Smooth muscle cell (in vitro differentiated cells): ENCODE measurements at regions not wholly inside any gene's neighbourhood (a gene's known extent, or its start where the extent isn't known, plus 50 kb on each side); places are given as distances from the start of the nearest gene placed in this dataset.
"Not testable (repeated sequence)": the region's sequence is repeated elsewhere in the genome, so short reads cannot be mapped to it uniquely, and the experiment has no call there.

Experiments
- DNase-seq: peaks from one replicate; lab custom pipeline; 2025; ENCODE audit not compliant: unreplicated experiment; lab: John Stamatoyannopoulos, UW
- H2AFZ ChIP-seq: fragments of 200-600 bp; sonication (generic); 2 replicates; pipeline ENCODE4 v1.6.0; 2016; ENCODE audit warnings: antibody characterized with exemption, low read depth, mild to moderate bottlenecking
- H3F3A ChIP-seq: fragments of 200-600 bp; sonication (generic); 2 replicates; pipeline ENCODE4 v1.6.0; 2017; ENCODE audit warnings: antibody characterized with exemption, low read depth
- H3K27ac ChIP-seq: fragments of 200-600 bp; sonication (generic); 2 replicates; pipeline ENCODE4 v1.5.1; 2016; ENCODE audit warnings: low read depth, mild to moderate bottlenecking
- H3K27me3 ChIP-seq: fragments of 200-600 bp; sonication (generic); 2 replicates; pipeline ENCODE4 v1.6.1; 2016; ENCODE audit warnings: low read depth, mild to moderate bottlenecking
- H3K36me3 ChIP-seq: fragments of 200-600 bp; sonication (generic); 2 replicates; pipeline ENCODE4 v1.5.1; 2016; ENCODE audit warnings: low read depth
- H3K4me1 ChIP-seq: fragments of 200-600 bp; sonication (generic); 2 replicates; pipeline ENCODE4 v1.5.1; 2016; ENCODE audit warnings: low read depth
- H3K4me2 ChIP-seq: fragments of 200-600 bp; sonication (generic); 2 replicates; pipeline ENCODE4 v1.6.0; 2016; ENCODE audit warnings: mild to moderate bottlenecking
- H3K4me3 ChIP-seq: fragments of 200-600 bp; sonication (generic); 2 replicates; pipeline ENCODE4 v1.5.1; 2016; ENCODE audit warnings: mild to moderate bottlenecking
- H3K79me2 ChIP-seq: fragments of 200-600 bp; sonication (generic); 2 replicates; pipeline ENCODE4 v1.6.0; 2016; ENCODE audit warnings: low read depth, mild to moderate bottlenecking
- H3K9ac ChIP-seq: fragments of 200-600 bp; sonication (generic); 2 replicates; pipeline ENCODE4 v1.6.0; 2016; ENCODE audit warnings: low read depth
- H3K9me3 ChIP-seq: fragments of 200-600 bp; sonication (generic); replicated peaks from 2 replicates; pipeline ENCODE4 v1.5.1; 2016; ENCODE audit warnings: low read depth
- H4K20me1 ChIP-seq: fragments of 200-600 bp; sonication (generic); 2 replicates; pipeline ENCODE4 v1.6.0; 2016; ENCODE audit warnings: low read depth
- CTCF ChIP-seq: fragments of 200-600 bp; sonication (generic); IDR thresholded peaks from 2 replicates; pipeline ENCODE4 v1.5.1; 2017; ENCODE audit warnings: borderline replicate concordance, mild to moderate bottlenecking, antibody characterized with exemption; ENCODE audit not compliant: insufficient read depth, poor library complexity, severe bottlenecking
- WGBS: methylation state at CpG from one replicate; pipeline ENCODE4 v1.1.7; 2016; ENCODE audit warnings: low lambda C conversion rate; 5-methylcytosine and 5-hydroxymethylcytosine counted together

DNA sequence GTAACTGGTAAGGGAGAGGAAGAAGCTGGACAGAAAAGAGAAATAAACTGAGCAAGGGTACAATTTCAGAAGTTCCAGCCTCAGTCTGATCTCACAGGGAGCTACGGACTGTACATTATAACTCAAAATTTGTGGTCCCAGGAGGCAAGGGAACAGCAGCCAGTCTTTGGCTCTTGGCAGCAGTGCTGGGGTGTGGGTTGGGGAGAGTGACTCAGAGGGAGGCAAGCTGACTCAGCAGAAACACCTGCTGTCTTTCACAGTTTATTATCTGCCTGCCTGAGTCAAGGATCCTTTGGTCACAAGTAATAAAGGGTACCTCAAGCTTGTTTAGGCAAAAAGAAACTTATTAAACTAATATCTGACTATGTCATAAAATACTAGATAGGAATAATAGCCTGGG is 73.5 kb upstream of the KIF2B start:
- Histone ChIP-seq H4K20me1 (no peaks in the 10 kb centered on the region), H3K9me3 (no peaks in the 10 kb centered on the region), H3K27me3 (no peaks in the 10 kb centered on the region), H3F3A (no peaks in the 10 kb centered on the region), H3K4me2 (no peak overlapping the region), H3K9ac (no peak overlapping the region), H3K4me1 (no peaks in the 10 kb centered on the region), H3K4me3 (no peak overlapping the region), H3K79me2 (no peaks in the 10 kb centered on the region), H2AFZ (no peak overlapping the region), H3K36me3 (no peaks in the 10 kb centered on the region), H3K27ac (no peak overlapping the region)
- no peak for TF ChIP-seq CTCF
- DNase-seq: no peak
- WGBS: 68% methylated on average over 1 of the region's 1 CpG

GRCh38 chr17:53748159-53748820 is 74.4 kb upstream of the KIF2B start:
- H2AFZ ChIP-seq, H3K36me3 ChIP-seq, H3F3A ChIP-seq, H4K20me1 ChIP-seq, H3K27ac ChIP-seq, H3K79me2 ChIP-seq, DNase-seq, H3K4me3 ChIP-seq, H3K4me1 ChIP-seq, H3K9me3 ChIP-seq, H3K4me2 ChIP-seq, H3K27me3 ChIP-seq, H3K9ac ChIP-seq: not testable (repeated sequence)
- WGBS: 47% methylated on average over 11 of the region's 11 CpGs

- H3K4me2 ChIP-seq: no peak overlapping the region
- H3K27ac ChIP-seq: no peak overlapping the region
- no peaks in the 10 kb centered on the region for H4K20me1 ChIP-seq
- TF ChIP-seq CTCF: no peak
- no peak overlapping the region for H3K4me3 ChIP-seq
- H2AFZ ChIP-seq: no peak overlapping the region
- H3K9me3 ChIP-seq: no peaks in the 10 kb centered on the region
- no peaks in the 10 kb centered on the region for H3K27me3 ChIP-seq
- H3K36me3 ChIP-seq: no peaks in the 10 kb centered on the region
- H3K79me2 ChIP-seq: no peaks in the 10 kb centered on the region
- no peak overlapping the region for H3K9ac ChIP-seq
- 92% methylated on average over 1 of the region's 1 CpG for WGBS
- H3K4me1 ChIP-seq: no peaks in the 10 kb centered on the region
- no peak for DNase-seq
- H3F3A ChIP-seq: no peaks in the 10 kb centered on the region
These were observed 82.4 kb upstream of the KIF2B start for GRCh38 chr17:53740312-53740711.

DNA sequence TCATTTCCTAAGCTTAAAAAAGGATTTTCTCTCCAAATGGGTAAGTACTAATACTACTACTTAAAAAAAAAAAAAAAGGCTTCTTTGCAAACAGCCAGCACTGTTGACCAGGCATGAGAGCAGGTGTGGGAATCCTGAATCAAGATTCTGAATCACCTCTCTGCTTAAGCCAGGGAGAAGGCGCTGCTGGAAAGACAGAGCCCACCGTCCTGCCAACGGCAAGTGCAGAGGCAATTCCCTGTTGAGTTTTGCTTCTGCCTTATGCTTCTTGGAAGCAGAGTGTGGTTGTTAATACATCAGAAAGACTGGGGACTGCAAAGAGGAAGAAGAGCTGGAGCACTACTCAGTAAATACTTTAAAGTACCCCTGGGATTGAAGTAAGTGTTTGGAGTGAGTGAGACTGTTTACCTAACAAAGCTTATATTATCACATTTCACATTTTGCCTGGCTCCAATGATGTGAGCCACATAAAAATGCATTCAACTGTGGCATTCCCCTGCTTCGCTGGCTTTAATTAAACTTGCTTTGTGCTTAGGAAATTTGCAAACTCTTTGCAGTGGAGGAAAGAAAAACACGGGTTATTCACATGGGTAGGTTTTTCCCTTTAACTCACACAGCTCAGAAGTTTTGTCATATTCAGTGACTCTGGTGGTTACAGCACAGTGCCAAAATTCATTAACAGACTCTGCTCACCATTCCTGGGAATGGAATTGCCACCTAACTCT is 86.0 kb upstream of the KIF2B start:
- DNase-seq: no peak
- H3K4me3 ChIP-seq: no peak overlapping the region
- no peaks in the 10 kb centered on the region for H4K20me1 ChIP-seq
- WGBS: 76% methylated on average over 5 of the region's 5 CpGs
- no peak overlapping the region for H3K4me2 ChIP-seq
- no peak for TF ChIP-seq CTCF
- no peaks in the 10 kb centered on the region for H3K79me2 ChIP-seq
- no peaks in the 10 kb centered on the region for H3K9me3 ChIP-seq
- no peaks in the 10 kb centered on the region for H3K27me3 ChIP-seq
- H3K9ac ChIP-seq: no peak overlapping the region
- no peak overlapping the region for H3K27ac ChIP-seq
- H3K36me3 ChIP-seq: no peaks in the 10 kb centered on the region
- H3F3A ChIP-seq: no peaks in the 10 kb centered on the region
- no peaks in the 10 kb centered on the region for H3K4me1 ChIP-seq
- H2AFZ ChIP-seq: no peak overlapping the region
